ENCODE measurements at regions not wholly inside any gene's neighbourhood (a gene's known extent, or its start where the extent isn't known, plus 50 kb on each side); places are given as distances from the start of the nearest gene placed in this dataset.

DNA sequence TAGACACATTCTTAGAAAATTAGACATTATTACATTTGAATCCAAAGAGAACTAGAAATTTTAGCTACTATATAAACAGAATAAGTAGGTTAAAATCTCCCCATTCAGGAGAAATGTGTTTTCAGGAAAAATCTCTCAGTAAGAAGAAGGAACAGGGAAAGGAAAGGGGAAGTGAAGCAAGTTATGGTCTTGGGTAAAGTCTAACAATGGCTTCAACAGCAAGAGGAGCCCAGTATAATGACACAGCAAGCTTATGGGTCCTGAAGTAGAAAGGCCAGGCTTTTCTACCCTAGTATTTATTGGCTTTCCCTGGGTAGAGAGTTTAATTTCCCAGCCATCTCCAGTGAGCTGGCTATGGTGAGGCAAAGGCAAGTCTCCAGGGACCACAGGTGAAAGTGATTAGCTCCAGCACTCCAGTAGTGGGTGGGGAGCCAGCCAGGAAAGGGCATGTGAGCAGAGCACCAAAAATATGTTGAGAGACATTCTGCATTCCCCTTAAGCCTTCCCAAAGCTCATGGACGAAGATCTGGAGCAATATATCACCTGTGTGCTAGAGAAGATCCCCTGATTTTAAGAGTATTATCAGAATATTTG is 981.7 kb downstream of the NR2F1-AS1 start:
- DNase-seq: no peak

DNA sequence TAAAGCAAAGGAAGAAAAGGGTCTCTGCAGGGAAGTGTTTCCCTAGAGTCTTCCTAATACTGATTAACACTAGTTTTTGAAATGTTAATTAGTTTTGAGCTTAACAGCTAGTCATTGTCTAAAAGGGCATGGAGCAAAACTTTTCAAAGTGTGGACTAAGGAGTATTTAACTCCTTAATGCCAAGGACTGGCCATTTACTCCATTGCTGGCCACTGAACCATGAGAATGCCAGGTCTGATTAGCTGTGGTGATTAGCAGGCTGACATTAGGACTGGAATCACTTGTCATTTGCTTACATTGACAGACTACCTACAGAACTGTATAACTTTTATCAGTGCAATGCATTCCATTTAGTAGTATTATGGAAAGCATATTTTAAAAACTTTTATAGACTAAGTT is 987.0 kb downstream of the NR2F1-AS1 start:
- DNase-seq: no peak

DNA sequence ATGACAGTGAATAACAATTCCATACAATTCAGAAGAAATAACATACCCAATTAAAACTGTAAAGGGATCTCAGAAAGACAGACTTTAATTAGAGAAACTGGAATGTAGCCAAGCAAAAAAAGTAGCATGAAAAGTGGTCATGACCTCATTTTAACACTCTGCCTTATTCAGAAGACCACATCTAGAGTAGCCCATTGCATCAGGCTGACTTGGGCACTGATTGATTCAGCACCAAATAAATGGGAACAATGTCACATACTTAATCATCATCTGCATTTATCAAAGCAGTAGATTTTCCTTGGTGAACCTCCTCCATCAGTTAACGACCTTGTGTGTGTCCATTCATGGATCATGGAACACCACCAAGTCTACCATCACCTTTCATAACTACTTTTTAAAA is 992.1 kb downstream of the NR2F1-AS1 start:
- DNase-seq: no peak

DNA sequence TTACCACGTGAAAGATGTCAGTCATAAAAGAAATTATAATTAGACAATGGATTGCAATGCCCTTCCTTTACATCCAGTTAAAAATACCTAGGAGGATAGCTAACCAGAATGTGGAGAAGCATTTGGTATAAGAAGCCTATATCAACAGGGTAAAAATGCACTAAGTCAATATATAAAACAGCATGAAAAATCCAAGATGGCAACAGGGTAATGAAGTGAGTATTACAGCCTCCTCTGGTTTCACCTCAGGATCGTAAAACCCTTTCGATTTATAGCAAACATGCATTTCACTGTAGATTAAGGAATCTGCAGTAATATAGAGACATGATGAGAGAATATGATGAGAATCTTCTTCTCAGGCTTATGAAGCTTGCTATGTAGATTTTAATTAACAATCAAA is 999.3 kb downstream of the NR2F1-AS1 start:
- no peak for DNase-seq

DNA sequence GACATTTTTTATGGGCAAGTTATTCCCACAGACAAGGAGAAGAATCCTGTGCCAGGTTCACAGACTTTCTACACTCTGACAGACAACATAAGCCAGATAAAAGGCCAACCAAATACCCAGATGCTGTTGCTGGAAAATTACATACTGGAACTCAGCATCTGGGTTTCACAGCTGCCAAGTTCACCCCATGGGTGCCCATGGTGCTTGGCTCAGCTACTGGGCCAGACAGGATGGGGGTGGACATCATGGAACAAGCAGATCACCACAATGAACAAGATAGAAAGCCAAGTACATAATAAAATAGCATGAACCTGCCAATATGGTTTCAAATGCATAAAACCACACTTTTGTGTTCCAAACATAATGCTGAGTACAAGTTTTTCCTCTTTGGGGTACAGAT is 999.8 kb downstream of the NR2F1-AS1 start:
- DNase-seq: no peak

DNA sequence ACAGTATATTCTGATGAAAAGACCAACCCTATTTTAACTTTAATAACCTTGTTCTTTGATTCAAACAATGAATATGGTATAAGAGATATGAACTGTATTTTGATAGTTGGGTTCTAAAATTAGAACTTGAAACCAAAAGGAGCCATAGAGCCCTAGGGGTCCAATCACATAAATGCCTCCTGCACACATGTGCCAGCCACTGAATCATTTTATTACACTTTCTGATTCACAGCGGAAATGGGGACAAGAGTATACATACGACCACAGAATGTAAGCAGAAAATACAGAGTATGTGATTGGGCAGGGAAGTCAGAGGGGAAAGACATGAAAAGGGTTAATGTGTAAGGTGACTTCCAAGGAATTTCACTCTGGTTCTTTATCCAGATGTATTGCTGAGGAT is 1000.2 kb downstream of the NR2F1-AS1 start:
- no peak for DNase-seq

DNA sequence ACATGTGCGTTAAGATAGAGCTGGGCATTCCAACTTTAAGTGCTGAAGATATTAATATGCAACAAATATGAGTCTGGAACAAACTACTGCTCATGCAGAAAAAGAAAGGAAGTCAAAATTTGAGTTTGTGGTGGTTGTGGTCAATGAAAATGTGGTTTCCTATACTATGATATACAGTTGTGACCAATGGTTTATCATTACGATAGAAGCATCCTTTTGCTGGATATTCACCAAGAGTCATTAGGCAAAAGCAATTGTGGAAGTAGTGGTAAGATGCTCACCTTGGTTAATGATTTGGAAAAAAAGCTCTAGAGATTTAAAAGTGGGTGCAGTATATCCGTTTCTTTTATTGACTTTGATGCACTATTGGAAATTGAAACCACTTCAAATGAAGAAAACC is 1007.0 kb downstream of the NR2F1-AS1 start:
- no peak for DNase-seq

DNA sequence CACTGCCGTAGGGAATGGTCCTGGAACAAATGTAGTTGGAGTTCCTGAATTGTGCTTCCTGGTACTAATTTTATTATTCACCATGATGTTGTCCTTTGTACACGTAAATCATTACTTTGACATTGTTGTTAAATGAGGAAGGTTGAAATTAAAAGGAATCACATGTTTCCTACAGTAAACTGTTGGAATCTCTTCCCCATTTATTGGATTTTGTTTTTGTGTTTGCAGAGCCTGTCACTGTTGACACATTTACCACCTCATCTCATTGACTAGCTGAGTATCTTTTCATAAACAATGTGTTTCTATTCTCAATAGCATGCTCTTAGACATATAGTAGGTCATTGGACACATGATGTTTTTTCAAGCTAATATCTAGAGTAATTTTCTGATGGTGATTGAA is 1012.5 kb downstream of the NR2F1-AS1 start:
- no peak for DNase-seq

DNA sequence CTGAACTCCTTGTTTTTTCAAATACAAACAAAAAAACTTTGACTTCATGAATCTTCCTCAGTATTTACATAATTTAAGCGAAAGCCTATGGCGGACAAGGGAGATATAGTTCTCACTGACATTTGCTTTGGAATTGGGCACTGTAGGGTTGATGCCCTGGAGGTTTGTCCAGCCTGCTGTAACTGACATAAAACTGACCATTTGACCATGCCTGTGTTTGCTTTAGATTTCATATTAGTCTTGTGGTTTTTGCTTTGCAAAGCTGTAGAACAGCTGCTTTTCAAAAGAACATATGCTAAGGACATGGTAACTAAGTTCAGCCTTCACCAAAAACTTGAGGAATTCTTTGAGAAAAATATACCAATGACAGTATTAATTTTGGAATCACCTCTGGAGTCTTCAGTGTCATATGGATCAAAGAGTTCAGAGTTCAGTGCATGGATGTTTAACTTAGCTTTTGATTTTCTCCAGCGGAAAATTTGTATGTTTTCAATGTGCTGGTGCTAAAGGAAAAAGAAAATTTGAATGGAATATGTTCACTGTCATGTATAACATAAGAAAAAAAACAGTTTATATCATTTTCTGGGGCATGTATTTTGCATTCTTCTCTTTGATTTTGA is 1013.1 kb downstream of the NR2F1-AS1 start:
- no peak for DNase-seq

DNA sequence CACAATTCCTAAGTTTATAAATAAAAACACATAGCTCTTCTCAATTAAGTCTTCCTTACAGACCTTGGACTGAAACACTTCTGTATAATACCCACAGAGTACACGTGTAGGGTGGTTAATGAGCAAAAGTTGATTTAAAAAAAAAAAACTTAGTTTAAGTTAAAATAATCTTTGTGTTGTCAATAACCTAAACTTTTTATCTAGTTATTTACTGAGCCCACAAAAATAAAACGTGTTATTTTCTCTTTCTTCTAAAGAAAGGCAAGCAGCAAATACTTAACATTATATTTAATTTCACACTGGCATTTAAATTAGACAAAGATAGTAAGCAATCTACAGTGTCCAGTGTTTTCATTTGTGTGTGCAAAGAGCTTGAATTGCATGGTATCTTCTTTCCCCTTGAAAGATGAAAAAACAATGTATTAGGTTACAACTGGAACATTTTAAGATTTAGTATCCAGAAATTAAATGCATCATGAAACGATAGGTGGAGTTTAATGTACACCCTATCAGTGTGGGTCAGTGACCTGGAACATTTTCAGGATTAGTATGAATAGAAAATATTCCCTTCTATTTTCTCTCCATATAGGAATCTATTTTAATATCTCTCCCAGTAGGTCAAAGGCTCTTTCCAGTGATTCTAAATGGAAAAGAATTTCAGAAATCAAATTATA is 1014.8 kb downstream of the NR2F1-AS1 start:
- no peak for DNase-seq

DNA sequence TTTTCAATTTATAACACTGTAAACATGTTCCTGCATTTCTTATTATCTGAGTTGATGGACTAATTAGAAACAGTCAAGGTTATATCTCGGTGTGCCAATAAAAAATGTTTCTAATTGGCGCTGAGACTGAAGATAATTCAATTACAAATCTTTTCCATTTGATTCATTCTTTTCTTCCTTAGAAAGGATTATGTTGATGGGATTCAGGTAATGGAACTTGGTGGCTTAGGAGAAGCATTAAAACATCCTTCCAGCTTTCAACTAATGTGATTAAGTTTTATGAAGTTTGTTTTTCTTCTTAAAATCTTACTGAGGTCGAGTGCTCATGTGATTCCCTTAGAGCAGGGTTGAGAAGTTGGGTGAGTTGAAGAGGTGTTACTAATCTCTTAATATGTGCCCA is 1015.3 kb downstream of the NR2F1-AS1 start:
- DNase-seq: no peak

DNA sequence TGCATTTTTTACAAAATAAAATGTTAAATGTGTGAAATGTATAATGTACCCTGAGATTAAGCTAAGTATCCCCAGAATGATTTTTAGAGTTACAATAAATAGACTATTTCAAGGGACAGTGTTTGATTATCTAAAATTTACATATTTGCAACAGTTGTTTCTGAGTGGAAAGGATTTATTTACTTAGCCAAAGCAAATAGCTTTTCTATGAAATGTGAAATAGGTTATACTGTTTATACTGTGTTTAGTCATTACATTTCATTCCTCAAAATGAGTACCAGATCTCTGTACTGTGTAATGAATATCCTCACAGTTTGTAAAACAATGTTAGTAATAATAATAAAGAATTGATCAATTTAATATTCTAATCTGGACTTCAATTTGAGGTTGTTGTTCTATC is 1019.0 kb downstream of the NR2F1-AS1 start:
- no peak for DNase-seq

DNA sequence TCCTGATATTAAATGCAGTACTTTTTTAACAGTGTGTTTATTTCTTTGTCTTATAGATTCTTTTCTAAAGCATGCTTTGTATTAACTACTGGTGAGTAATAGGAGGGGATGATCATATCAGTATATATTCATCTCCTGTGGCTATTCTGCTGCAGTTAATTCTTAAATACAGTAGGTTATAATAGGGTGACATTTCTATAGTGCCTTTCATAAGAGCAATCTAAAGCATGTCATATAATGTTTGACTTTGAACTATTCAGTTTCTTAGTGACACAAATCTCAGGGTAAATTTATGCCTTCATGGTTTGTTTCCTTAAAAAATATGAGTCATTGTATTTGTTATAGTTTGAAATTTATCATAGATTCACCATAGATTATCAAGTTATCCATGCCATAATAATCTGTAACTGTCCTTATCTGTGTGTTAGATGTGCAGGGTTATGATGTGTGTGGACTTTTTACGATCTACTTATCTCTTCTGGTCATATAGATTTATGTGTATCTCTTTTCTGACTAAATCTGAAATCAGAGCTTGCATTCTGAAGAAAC is 1019.5 kb downstream of the NR2F1-AS1 start:
- DNase-seq: no peak

DNA sequence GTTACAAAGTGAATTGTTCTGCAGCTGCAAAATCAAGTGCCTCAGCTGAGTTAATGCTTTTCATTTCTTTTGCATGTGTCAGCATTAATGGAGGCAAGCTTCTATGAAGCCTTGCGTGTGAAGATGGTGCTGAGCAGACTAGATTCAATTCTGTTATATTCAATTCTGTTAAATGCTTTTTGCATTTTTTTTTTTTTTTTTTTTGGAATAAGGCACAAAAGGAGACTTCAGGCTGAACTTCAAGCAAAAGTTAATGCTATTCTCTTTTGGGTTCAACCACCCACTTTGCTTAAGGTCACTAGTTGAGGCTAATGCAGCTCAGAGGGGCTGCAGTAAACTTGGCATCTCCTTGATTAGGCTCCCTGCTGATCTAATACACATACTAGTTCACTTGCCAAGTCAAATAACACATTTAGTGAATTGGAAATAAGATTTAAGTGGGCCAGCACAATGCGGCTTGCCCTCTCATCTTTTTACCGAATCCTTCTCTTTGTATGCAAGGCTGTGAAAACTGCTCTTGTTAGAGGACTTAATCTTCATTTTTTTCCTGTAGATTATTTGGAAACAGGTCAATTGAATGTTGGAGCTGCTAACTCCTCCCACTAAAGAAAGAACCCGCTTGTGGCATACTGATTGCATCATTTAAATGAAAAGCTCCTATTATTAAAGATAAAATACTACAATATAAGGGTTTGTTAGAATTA is 1020.2 kb downstream of the NR2F1-AS1 start:
- no peak for DNase-seq

DNA sequence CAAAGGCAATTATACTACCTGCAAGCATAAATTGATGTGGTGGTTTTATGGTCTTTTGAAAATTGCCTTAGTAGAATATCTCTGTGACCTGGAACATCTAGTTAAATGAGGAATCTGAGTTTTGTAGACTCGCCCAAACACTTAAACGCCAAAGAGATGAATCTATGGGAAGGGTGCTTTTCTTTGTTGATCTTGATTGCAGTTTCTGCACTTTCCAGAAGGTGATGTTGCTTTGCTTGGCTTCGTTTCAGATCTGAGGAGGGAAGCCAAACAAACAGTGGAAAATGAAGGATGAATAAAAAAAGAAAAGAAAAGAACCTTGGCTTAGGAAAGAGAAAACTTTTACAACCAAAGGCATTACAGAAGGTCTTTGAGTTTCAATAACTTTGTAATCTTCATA is 1021.2 kb downstream of the NR2F1-AS1 start:
- no peak for DNase-seq

DNA sequence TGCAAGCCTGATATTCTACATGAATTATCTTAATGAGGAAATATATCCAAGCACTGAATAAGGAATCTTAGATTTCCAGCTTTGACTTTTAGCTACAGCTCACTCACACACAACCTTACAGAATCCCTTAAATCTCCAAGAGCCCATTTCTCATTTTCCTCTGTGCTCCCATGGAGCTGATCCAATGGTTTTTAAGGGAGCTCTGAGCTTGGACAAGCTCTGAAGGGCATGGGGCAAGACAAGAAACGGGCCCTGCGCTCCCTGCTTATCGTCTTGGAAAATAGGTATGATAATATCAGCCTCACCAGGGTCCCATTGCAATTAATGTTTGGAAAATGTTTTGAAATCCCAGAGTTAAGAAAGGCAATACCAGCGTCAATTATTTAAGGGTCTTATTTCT is 1021.7 kb downstream of the NR2F1-AS1 start:
- DNase-seq: no peak

DNA sequence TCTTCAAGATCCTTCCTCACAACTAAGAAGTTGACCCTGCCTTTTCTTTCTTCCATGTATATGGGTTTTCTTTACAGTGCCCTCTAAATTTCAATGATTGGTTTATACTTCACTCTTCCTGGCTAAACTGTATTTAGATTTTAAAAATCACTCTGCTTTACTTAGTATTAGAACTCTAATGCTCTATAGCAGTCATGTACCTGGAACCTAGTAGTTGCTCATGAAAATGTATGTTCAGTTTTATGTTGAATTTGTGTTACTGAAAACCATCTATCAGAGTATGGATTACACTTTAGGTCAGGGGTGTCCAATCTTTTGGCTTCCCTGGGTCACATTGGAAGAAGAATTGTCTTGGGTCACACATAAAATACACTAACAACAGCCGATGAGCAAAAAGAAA is 1024.3 kb downstream of the NR2F1-AS1 start:
- DNase-seq: no peak

DNA sequence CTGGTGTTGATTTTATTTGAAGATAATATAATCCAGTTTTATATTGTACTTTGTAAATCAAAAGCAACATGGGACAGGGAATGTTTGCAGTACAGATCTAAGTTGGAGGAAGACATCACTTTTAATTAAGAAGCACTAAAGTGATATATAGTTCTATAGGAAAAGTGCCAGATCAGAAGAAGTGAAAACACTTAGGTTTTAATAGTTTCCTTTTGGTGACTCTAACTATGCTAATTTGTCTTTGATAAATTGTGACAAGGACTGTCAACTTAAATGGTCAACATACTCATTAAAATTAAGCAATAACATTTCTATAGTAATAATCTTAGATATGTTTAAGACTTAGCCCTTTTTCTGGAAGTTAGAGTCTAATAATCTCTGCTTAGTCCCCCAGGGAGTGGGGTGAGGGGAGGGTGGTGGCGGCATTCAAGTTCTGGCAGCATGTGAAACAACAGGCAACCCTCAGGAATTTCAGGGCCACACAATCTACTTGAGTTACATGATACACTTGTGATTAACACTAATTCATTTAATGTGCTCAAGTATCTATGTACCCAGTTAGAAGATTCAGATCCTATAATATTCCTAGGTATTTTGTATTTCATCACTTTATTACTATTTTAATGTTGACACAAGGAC is 1026.5 kb downstream of the NR2F1-AS1 start:
- no peak for DNase-seq

DNA sequence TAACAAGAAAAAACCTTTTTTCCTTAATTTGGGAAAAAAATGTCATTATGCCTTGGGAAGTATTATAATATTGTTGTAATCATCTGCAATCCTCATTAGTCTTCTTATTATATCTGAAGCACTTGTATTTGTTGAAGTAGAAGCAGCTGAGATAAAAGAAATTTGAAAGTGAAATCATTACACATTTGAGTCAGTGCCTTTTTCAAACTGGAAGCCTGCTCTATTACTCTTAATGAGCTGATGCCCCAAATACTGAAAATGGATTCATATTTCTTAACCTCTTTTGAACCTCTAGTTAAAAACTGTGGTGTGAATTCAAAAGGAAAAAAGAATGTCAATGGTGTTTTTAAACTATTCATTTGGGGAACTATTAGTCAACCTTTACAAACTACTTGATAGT is 1027.7 kb downstream of the NR2F1-AS1 start:
- no peak for DNase-seq

DNA sequence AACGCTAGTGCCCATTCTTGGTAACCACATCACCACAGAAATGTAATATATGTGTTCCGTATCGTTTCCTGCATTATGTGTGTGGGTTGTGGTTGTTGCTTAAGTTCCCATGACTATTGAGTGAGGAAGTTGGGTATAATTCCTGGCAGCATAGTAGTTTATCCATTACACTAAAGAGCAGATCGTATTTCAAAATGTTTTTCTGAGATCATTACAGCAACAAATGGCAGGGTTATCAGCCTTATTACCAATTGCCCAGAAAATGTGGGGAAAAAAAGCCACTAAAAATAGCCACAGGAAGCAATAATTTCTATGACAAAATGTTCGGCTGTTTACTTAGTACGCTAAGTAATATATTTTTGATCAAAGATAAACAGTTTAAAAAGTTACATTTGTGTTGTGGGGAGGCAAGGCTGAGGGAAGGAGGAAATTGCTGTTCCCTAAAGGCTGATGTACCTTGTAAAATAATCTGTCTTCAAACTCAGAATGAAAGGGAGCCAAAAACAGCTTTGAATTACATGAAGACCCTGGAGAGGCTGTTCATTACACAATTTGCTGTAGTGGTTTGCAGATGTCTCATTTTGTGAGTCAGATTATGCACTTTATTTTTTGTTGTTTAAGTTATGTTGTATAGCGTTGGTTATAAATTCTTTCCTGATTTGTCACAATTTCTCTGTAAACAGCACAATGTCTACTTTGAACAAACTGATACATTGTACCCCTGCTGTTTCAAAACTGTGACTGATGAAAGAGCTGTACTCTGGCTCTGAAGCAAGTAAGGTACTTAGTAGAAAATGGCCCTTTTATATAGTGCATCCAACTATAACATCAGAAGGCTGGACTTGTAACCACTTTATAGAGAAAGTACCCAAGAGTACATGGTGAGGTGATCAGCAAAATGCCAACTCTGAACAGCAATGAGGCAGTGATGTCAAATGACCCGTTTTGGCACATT is 1028.5 kb downstream of the NR2F1-AS1 start:
- no peak for DNase-seq

DNA sequence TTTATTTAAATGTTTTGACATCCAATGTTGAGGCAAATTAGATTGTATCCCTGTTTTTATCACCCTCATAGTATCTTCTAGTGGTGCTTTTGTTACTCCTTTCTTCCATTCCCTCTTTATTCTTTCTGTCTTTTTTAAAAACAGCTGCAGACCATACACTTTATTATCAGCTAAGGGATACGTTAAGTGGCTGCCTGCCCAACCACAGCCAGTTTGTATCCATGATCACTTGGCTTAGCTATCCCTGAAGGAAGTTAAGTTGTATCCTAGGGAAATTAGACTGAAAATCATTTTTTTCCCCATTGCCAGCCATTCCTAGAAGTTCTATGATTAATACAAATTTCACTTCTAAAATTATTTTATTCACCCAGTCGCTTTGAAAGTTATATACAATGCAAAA is 1032.7 kb downstream of the NR2F1-AS1 start:
- DNase-seq: no peak

DNA sequence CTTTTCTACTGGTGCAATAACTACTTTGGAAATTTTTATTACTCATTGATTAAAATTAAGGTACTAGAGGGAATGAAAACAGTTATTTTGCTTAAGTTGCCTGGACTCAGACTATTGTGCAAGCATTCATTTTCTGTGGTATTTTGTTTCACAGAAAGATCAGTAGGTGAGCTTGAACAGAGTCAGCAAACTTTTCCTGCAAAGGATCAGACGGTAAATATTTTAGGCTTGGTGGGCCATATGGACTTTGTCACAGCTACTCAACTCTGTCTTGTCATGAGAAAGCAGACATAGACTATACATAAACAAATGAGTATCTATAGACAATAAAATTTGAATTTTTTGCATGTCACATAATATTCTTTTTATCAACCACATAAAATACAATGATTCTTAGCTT is 1036.4 kb downstream of the NR2F1-AS1 start:
- DNase-seq: no peak
